NAMALWA (cell line): ENCODE measurements at regions not wholly inside any gene's neighbourhood (a gene's known extent, or its start where the extent isn't known, plus 50 kb on each side); places are given as distances from the start of the nearest gene placed in this dataset.

Experiments
- DNase-seq: peaks from one replicate; pipeline ENCODE4 v3.0.0-alpha.2; 2015; ENCODE audit warnings: low spot score

GRCh38 chr13:67662997-67663396 lies 432.9 kb upstream of the PCDH9 start:
- no peak for DNase-seq

GRCh38 chr13:67652887-67653286 lies 422.8 kb upstream of the PCDH9 start:
- no peak for DNase-seq

GRCh38 chr13:67651908-67652465 lies 421.9 kb upstream of the PCDH9 start:
- DNase-seq = no peak

- no peak for DNase-seq
Observed at GRCh38 chr13:67650471-67650870, 420.3 kb upstream of the PCDH9 start.

- no peak for DNase-seq
Observed at GRCh38 chr13:67645874-67646467, 415.8 kb upstream of the PCDH9 start.

GRCh38 chr13:67643516-67644055 lies 413.4 kb upstream of the PCDH9 start:
- peak; percentile 12 for DNase-seq

- DNase-seq = no peak
Observed at GRCh38 chr13:67642657-67643056, 412.5 kb upstream of the PCDH9 start.

- DNase-seq = no peak
Observed at GRCh38 chr13:67635754-67636153, 405.6 kb upstream of the PCDH9 start.

- DNase-seq = no peak
Observed at GRCh38 chr13:67632590-67632989, 402.5 kb upstream of the PCDH9 start.

- DNase-seq = no peak
Observed at GRCh38 chr13:67630640-67631039, 400.5 kb upstream of the PCDH9 start.

GRCh38 chr13:67623630-67624029 lies 393.5 kb upstream of the PCDH9 start:
- DNase-seq = no peak

- no peak for DNase-seq
Observed at GRCh38 chr13:67620665-67621064, 390.5 kb upstream of the PCDH9 start.

GRCh38 chr13:67619995-67620380 lies 389.9 kb upstream of the PCDH9 start:
- DNase-seq = no peak

- DNase-seq = no peak
Observed at GRCh38 chr13:67619351-67619994, 389.3 kb upstream of the PCDH9 start.

GRCh38 chr13:67614579-67614978 lies 384.4 kb upstream of the PCDH9 start:
- no peak for DNase-seq

GRCh38 chr13:67614013-67614412 lies 383.9 kb upstream of the PCDH9 start:
- no peak for DNase-seq

- DNase-seq = no peak
Observed at GRCh38 chr13:67588607-67589006, 358.5 kb upstream of the PCDH9 start.

- no peak for DNase-seq
Observed at GRCh38 chr13:67577361-67577760, 347.2 kb upstream of the PCDH9 start.

- no peak for DNase-seq
Observed at GRCh38 chr13:67574320-67575233, 344.4 kb upstream of the PCDH9 start.

GRCh38 chr13:67568205-67568604 lies 338.1 kb upstream of the PCDH9 start:
- DNase-seq = no peak

GRCh38 chr13:67557642-67558241 lies 327.6 kb upstream of the PCDH9 start:
- peak; percentile 12 for DNase-seq

GRCh38 chr13:67557118-67557517 lies 327.0 kb upstream of the PCDH9 start:
- no peak for DNase-seq
